ENCODE measurements at regions not wholly inside any gene's neighbourhood (a gene's known extent, or its start where the extent isn't known, plus 50 kb on each side); places are given as distances from the start of the nearest gene placed in this dataset.
A peak's percentile ranks its signal among the peaks of the same experiment; 100 is the strongest.

- H3K9me3 ChIP-seq (replicated peaks in 1 of 11): peaks cover under 1 to 49% (median 40%) of the 10 kb centered on the region in 11 experiments; a peak in 19 of 22 replicates
- H3K36me3 ChIP-seq: peaks cover 0 to 47% (median 35%) of the 10 kb centered on the region in 11 experiments; a peak in 15 of 22 replicates
- no peaks in the 10 kb centered on the region for H4K20me1 ChIP-seq
- H3K4me1 ChIP-seq: peaks cover 21 to 77% (median 62%) of the 10 kb centered on the region in 10 experiments
- no peak for TF ChIP-seq Cebpa-rat (IDR thresholded peaks at IDR 0.05)
- peak overlapping the region; percentile 64 to 98 (median 85); a peak in 20 of 22 replicates for H3K4me2 ChIP-seq
- H3K27ac ChIP-seq: peak overlapping the region in 8 of 11 experiments; percentile 2 to 84 (median 76); a peak in 13 of 22 replicates
- no peaks in the 10 kb centered on the region for H3K27me3 ChIP-seq
- H3K4me3 ChIP-seq: peak overlapping the region in 5 of 10 experiments; percentile 50 to 71 (median 62); a peak in 6 of 20 replicates
- peak overlapping the region in 7 of 11 experiments; percentile 1 to 86 (median 77); a peak in 13 of 22 replicates for H3K9ac ChIP-seq
Measured at GRCh38 chr5:158177146-158177545, 318.2 kb upstream of the CLINT1 start.

DNA sequence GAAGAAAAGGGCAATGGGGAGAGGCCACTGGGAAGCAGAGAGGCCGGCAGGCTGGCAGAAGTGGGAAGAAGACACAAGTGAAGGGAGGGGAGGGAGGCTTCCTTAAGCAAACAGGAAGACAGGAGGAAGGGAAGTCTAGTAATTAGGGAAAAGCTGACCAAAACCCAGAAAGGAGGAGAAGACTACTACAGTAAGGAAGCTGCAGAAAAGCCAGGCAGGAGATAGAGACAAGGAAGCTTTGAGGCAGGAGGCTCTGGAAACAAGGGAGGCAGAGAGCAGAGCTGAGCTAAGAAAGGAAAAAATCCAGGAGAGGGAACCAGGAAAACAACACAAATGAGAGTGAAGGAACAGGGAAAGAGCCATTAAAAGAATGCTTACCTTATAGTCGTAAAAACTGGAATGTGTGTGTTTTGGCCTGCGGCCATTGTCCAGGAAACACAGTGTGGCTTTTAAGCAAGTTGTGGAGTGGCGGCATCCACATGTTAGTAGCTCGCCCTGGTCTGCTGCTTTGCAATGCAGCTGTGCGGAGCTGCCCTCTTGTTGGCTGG, 317.1 kb upstream of the CLINT1 start:
- Histone ChIP-seq H4K20me1 (no peaks in the 10 kb centered on the region), H3K4me3 (peak overlapping the region in 8 of 10 experiments; percentile 15 to 71 (median 54); a peak in 15 of 20 replicates), H3K36me3 (peaks cover 0 to 47% (median 36%) of the 10 kb centered on the region in 11 experiments; a peak in 14 of 22 replicates), H3K9ac (peak overlapping the region; percentile 3 to 86 (median 67); a peak in 19 of 22 replicates), H3K4me1 (peaks cover 21 to 77% (median 62%) of the 10 kb centered on the region in 10 experiments), H3K27ac (peak overlapping the region in 10 of 11 experiments; percentile 1 to 84 (median 71); a peak in 18 of 22 replicates), H3K9me3 (replicated peaks in 1 of 11) (peaks cover 0 to 49% (median 40%) of the 10 kb centered on the region in 11 experiments; a peak in 19 of 22 replicates), H3K27me3 (no peaks in the 10 kb centered on the region), H3K4me2 (peak overlapping the region; percentile 64 to 98 (median 85))
- TF ChIP-seq Cebpa-rat (IDR thresholded peaks at IDR 0.05): no peak

GRCh38 chr5:158174918-158175851, 316.2 kb upstream of the CLINT1 start:
- Histone ChIP-seq H3K4me1 (peaks cover 21 to 73% (median 61%) of the 10 kb centered on the region in 10 experiments), H3K9ac (peak overlapping the region in 10 of 11 experiments; percentile 15 to 86 (median 68); a peak in 18 of 22 replicates), H3K27me3 (no peaks in the 10 kb centered on the region)

DNA sequence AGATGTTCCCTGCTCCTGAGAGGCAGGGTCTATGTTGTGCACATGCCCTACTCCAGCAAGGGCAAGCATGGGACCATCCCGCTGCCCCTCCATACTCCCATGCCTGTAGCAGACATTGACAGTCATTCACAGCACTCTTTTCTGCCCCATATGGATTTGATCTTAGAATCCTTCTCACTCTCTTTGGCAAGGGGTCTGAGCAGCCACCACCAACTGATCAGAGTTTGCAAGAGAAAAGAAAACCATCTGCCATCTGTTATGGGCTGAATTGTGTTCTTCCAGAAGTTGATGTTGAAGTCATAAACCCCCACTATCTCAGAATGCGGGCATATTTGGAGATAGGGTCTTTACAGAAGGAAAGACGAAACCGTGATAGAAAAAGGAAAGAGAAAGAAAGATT, 315.1 kb upstream of the CLINT1 start:
- Histone ChIP-seq H3K27ac (0 out of 22 replicates have a peak overlapping the region, but pooled peaks of 1 of the 11 experiments have one; percentile 13), H4K20me1 (no peaks in the 10 kb centered on the region)

More at GRCh38 chr5:158174918-158175851, 316.2 kb upstream of the CLINT1 start:
- peaks cover 0 to 47% (median 29%) of the 10 kb centered on the region in 11 experiments; a peak in 14 of 22 replicates for H3K36me3 ChIP-seq
- H4K20me1 ChIP-seq: no peaks in the 10 kb centered on the region
- H3K4me3 ChIP-seq: peak overlapping the region in 8 of 10 experiments; percentile 15 to 71 (median 54); a peak in 15 of 20 replicates
- peak overlapping the region; percentile 64 to 98 (median 85) for H3K4me2 ChIP-seq
- H3K27ac ChIP-seq: peak overlapping the region in 8 of 11 experiments; percentile 54 to 84 (median 76); a peak in 17 of 22 replicates
- no peak for TF ChIP-seq Cebpa-rat (IDR thresholded peaks at IDR 0.05)
- H3K9me3 ChIP-seq (replicated peaks in 1 of 11): peaks cover 0 to 49% (median 40%) of the 10 kb centered on the region in 11 experiments; a peak in 18 of 22 replicates

GRCh38 chr5:158172005-158172404, 313.1 kb upstream of the CLINT1 start:
- Histone ChIP-seq H3K9me3 (replicated peaks in 1 of 11) (peaks cover 0 to 74% (median 59%) of the 10 kb centered on the region in 11 experiments; a peak in 18 of 22 replicates), H3K36me3 (peaks cover 0 to 49% (median 27%) of the 10 kb centered on the region in 11 experiments; a peak in 14 of 22 replicates), H3K4me2 (no peak overlapping the region), H3K9ac (no peak overlapping the region), H3K27ac (no peak overlapping the region), H3K4me1 (peaks cover 16 to 43% (median 29%) of the 10 kb centered on the region in 10 experiments), H4K20me1 (no peaks in the 10 kb centered on the region), H3K4me3 (no peak overlapping the region), H3K27me3 (no peaks in the 10 kb centered on the region)
- no peak for TF ChIP-seq Cebpa-rat (IDR thresholded peaks at IDR 0.05)

More for the DNA sequence above, 315.1 kb upstream of the CLINT1 start:
- no peak overlapping the region for H3K9ac ChIP-seq
- peaks cover 0 to 54% (median 50%) of the 10 kb centered on the region in 11 experiments; a peak in 18 of 22 replicates for H3K9me3 ChIP-seq (replicated peaks in 1 of 11)
- no peaks in the 10 kb centered on the region for H3K27me3 ChIP-seq
- peaks cover 21 to 61% (median 50%) of the 10 kb centered on the region in 10 experiments for H3K4me1 ChIP-seq
- no peak for TF ChIP-seq Cebpa-rat (IDR thresholded peaks at IDR 0.05)
- H3K36me3 ChIP-seq: peaks cover 0 to 49% (median 27%) of the 10 kb centered on the region in 11 experiments; a peak in 14 of 22 replicates
- peak overlapping the region in 3 of 10 experiments; percentile 32 to 71 (median 68); a peak in 4 of 20 replicates for H3K4me3 ChIP-seq
- peak overlapping the region in 5 of 11 experiments; percentile 92 to 98 (median 94); a peak in 10 of 22 replicates for H3K4me2 ChIP-seq

DNA sequence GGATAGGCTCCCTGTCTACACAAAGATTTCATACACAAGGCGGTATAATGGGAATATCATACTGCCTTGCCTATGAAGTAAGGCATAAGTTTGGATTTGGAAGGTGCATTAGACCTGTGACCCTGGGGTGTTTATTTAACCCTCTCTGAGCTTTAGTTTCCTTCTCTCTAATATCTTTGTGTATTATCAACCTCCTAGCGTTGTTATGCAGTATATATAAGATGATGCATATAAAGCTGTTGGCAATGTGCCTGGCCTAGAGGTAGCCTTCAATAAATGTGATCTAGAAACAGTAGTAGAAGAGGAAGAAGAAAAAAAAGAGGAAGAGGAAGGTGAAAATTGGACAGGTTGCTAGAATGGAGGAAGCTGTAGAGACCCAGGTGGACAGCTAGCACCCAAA, 311.6 kb upstream of the CLINT1 start:
- peaks cover 0 to 49% (median 27%) of the 10 kb centered on the region in 11 experiments; a peak in 14 of 22 replicates for H3K36me3 ChIP-seq
- TF ChIP-seq Cebpa-rat (IDR thresholded peaks at IDR 0.05): no peak
- H3K4me2 ChIP-seq: 0 out of 22 replicates have a peak overlapping the region, but pooled peaks of 1 of the 11 experiments have one; percentile 20
- H3K9ac ChIP-seq: no peak overlapping the region
- peaks cover 3 to 42% (median 23%) of the 10 kb centered on the region in 10 experiments; a peak in 18 of 20 replicates for H3K4me1 ChIP-seq
- H3K4me3 ChIP-seq: no peak overlapping the region
- H3K27ac ChIP-seq: no peak overlapping the region
- H4K20me1 ChIP-seq: no peaks in the 10 kb centered on the region
- H3K27me3 ChIP-seq: no peaks in the 10 kb centered on the region
- H3K9me3 ChIP-seq (replicated peaks in 1 of 11): peaks cover 0 to 85% (median 59%) of the 10 kb centered on the region in 11 experiments; a peak in 18 of 22 replicates

DNA sequence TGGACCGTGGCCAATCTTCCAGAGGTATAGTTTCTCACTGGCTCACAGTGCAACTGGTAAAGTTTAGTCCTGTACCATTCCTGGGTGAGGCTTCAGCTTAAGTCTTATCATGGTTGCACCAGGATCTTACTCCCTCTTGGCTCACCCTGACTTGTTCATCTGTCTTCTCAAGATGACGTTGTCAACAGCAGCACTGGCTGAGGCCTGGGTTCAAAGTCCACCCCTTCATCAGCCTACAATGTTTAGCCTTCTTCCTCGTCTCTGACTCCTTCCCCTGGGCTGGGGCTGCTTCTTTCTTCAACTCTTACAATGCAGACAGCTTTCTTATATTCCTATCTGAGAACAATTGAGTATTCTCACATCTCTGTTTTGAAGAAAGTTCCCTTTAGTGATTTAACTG, 311.1 kb upstream of the CLINT1 start:
- Histone ChIP-seq H3K4me3 (no peak overlapping the region), H3K27me3 (no peaks in the 10 kb centered on the region), H3K4me2 (no peak overlapping the region), H3K36me3 (peaks cover 0 to 49% (median 27%) of the 10 kb centered on the region in 11 experiments; a peak in 14 of 22 replicates), H3K4me1 (peaks cover 0 to 42% (median 18%) of the 10 kb centered on the region in 10 experiments; a peak in 17 of 20 replicates), H3K9me3 (replicated peaks in 1 of 11) (peaks cover 0 to 85% (median 59%) of the 10 kb centered on the region in 11 experiments; a peak in 18 of 22 replicates), H3K27ac (no peak overlapping the region), H4K20me1 (no peaks in the 10 kb centered on the region), H3K9ac (no peak overlapping the region)
- TF ChIP-seq Cebpa-rat (IDR thresholded peaks at IDR 0.05): no peak

DNA sequence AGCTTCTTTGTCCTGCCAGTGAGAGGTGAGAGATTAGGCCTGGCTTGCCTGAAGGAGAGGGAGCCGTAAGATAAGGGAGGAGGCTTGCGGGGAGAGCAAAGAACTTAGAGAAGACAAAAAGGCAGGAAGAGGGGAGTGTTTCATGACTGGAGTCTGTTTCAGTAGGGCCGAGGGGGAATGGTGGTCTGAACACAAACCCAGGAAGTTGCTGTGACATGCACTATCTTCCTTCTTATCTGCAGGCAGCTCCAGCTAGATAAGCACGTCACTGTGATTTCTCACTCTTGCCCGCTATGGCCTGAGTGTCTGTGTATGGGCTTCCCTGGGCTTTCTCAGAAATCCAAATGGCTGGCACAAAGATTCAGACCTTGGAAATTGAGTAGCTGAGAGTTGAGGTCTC, 307.5 kb upstream of the CLINT1 start:
- Histone ChIP-seq H3K4me3 (no peak overlapping the region), H3K4me1 (peaks cover 0 to 28% (median 9%) of the 10 kb centered on the region in 10 experiments; a peak in 10 of 20 replicates), H4K20me1 (no peaks in the 10 kb centered on the region), H3K36me3 (peaks cover 0 to 22% (median 3%) of the 10 kb centered on the region in 11 experiments; a peak in 9 of 22 replicates), H3K9me3 (replicated peaks in 1 of 11) (peaks cover 0 to 62% (median 37%) of the 10 kb centered on the region in 11 experiments; a peak in 18 of 22 replicates), H3K27me3 (no peaks in the 10 kb centered on the region), H3K4me2 (peak overlapping the region in 6 of 11 experiments; percentile 10 to 33 (median 22); a peak in 10 of 22 replicates), H3K9ac (no peak overlapping the region), H3K27ac (peak overlapping the region in 3 of 11 experiments; percentile 19 to 27 (median 24); a peak in 2 of 22 replicates)
- TF ChIP-seq Cebpa-rat (IDR thresholded peaks at IDR 0.05): no peak
